GM21619 (cell line): ENCODE measurements at regions not wholly inside any gene's neighbourhood (a gene's known extent, or its start where the extent isn't known, plus 50 kb on each side); places are given as distances from the start of the nearest gene placed in this dataset.

Source experiments
- ATAC-seq: cut with Tn5 transposase; IDR thresholded peaks from one replicate; pipeline ENCODE4 v1.9.1; 2021; ENCODE audit not compliant: unreplicated experiment

DNA sequence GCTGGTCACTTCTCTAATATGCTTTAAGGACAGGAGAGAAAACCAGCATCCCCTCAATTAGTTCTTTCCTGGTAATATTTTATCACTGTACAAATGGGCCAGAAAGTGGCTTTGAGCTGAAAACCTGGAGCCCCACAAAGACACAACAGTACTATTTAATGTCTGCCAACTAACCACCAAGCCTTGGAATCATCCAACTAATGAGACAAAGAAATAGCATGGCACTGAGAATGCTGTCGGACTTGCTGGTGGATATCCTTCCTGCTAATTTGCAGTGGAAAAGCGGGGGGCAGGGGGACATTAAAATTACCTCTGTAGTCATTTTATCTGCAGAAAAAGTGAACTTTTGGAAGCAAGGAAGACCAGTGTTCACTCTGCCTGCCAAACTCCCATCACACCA is 288.5 kb downstream of the KBTBD8 start:
- ATAC-seq: no peak

DNA sequence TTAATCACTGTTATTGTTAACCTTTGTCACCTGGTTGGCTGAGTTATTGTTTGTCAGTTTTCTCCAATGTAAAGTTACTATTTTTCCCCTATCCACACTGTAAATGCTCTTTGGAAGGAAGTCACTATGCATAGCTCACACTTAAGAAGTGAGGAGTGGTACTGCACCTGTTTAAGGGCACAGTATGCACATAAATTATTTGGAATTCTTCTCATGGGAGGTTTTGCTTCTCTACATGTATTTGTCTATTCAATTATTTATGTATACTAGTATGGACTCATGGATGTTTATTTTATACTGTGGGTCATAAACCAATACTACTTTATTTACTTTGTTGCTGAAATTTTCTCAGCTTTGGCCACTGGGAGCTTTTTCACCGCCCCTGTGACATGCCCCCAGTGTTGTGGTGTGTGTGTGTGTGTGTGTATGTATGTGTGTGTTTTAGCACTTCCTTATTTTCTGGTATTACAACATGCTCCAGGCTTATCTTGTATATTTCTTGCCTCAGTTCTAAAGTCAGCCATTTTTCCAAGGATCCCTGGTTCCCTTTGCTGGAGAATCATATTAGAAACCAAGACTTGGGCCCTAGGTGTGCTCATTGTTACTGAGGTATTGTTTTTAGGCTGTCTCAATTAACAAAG is 290.5 kb downstream of the KBTBD8 start:
- no peak for ATAC-seq

DNA sequence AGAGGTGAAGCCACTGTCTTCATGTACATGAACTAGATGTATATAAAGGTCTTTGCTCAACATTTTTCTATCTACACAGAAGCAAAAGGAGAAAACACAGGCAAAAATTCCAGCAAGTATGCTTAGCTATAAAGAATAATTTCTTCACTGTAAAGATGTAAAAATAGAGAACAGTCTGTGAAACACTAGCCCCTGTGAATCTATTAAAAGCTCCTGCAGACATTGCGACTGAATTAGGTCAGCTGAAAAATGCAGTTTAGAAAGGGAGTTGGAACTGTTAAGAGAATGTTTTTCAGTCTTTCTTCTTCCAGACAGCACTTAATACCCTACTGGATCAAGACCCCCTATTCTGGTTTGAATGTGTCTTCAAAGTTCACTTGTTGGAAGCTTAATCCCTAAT is 291.5 kb downstream of the KBTBD8 start:
- no peak for ATAC-seq

DNA sequence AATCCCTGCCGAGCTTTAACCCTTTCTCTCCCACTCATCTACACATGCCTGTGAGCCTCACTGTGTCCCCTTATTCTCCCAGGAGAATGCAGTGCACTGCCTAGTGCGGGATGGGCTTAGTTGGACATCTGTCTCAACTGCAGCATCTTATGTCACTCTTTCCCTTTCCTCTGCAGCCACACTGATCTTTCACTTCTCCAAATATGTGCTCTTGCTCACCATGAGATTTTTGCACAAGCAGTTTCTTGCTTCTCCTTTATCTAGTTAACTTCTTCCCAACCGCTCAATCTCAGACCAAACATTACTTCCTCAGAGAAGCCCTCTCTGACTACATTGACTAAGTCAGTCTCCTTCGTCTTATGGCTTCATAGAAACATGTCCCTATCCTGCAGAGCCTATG is 292.3 kb downstream of the KBTBD8 start:
- ATAC-seq: no peak

DNA sequence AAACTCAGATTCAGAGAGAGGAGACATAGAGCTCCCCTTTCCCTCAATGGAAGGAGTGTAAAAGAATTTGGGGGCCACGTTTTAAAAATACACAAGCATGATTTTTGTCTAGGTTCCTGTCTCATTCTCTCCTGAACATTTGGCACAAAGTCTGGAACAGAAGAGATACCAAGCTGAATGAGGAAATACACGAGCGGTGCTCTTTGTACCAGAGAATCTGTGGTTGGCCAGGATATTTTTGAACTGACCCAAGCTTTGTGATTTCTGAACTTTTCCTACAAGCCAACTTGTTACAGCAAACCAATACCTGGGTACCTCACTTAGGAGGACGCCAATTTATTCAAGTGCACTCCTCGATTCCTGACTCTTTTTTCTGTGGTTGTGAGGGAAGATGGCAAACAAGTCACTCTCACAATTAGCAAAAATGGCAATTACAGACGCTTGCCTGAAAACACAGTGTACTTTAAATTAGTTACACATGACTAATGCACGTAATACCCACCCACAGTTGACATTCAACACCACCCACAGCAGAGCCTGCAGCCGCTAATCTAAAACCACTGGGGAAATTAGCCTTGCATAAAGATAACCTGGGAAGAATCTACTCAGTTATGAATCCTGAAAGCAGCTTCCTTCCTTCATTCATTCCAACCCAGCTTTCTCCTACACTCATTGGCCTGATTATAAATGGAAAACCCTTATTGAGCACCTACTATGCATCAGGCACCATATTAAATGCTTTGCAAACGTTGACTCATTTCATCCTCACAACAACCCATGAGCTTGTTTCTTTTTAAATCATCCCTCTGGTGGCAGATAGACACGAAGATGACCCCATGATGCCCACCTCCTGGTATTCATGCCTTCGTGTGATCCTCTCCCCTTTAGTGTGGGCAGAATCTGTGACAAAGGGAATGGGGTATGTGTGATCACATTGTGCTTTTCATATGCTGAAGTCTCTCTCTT is 293.5 kb downstream of the KBTBD8 start:
- ATAC-seq: no peak

DNA sequence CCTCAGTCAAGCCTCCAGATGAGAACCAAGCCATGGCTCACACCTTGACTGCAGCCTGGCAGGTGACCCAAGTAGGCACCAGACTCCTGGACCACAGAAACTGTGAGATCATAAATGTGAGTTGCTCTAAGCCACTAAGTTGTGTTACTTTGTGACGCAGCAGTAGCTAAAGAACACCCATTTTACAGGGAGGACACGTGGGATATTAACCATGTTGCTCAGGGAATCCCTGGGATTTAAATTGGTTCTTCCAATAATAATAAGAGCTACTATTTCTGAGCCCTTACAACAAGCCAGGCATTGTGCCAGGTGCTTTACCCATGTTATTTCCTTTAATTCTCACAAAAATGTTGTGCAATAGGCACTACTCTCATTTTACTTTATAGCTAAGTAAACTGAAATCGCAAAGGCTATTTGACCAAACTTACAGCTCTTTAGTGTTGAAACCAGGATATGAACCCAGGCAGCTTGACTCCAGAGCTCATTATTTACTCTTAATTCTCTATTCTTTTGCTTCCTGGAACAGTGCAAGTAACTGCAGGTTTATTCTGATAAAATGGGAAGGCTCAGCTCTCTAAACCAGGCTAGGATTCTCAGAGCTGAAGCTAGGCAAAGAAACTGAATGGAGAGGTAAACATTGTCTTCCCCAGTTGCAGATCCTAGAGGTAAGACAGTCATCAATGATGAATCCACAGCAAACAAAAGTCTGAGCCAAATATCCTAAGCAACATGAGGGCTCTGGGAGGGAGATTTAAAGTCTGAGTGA is 294.4 kb downstream of the KBTBD8 start:
- ATAC-seq: no peak

DNA sequence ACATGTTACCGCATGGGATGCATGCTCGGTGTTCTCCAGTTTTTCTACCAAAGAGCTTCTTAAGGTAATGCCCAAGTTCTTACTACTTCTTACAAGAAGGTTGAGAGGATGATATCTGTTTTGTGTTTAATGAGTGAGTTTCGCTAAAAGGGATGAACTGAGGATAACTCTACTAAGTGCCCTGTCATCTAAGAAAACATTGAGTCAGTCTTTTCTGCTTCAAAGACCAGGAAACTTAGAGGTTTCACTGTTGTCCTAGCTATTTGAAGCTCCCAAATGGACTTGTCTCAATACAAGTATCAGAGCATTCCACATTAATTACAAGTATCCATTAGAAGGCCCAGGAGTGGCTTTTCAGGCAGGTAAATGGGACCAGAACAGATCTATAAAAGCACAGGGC is 296.2 kb downstream of the KBTBD8 start:
- no peak for ATAC-seq

DNA sequence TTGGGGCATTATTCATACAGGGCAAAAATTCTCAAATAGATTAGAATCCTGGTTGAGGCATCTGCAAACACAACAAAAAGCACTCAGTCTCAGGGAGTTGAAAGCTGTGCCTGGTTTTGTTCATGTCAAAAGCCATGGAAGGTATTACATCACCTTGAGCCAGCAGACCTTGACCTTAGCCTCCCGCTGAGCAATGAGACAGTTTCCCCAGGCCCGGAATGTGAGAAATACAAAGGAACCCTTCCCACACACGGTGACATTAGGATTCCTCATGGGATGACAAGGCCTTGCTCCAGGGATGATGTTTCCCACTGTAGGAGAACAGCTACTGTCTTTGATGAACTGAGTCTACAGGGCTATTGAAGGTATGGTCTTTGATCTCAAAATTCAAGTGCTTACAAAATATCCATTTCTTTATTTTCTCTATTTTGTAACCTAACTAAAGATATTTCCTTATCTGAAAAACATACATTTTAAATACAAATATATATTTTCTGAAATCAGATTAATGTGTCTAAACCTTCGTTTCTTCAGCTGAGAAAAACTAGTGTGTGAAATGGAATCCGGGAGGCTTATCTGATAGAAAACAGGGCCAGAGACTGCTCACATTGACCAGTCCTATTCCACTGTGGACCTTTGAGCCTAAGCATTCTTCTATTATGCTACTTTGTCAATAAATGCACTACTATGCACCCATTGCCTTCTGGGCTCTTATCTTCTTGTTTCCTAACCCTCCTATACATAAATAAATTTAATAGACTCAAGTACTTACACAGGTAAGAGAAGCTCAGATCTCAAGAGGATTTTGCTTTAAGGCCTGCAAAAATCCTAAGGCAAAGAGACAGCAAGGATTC is 298.2 kb downstream of the KBTBD8 start:
- no peak for ATAC-seq

DNA sequence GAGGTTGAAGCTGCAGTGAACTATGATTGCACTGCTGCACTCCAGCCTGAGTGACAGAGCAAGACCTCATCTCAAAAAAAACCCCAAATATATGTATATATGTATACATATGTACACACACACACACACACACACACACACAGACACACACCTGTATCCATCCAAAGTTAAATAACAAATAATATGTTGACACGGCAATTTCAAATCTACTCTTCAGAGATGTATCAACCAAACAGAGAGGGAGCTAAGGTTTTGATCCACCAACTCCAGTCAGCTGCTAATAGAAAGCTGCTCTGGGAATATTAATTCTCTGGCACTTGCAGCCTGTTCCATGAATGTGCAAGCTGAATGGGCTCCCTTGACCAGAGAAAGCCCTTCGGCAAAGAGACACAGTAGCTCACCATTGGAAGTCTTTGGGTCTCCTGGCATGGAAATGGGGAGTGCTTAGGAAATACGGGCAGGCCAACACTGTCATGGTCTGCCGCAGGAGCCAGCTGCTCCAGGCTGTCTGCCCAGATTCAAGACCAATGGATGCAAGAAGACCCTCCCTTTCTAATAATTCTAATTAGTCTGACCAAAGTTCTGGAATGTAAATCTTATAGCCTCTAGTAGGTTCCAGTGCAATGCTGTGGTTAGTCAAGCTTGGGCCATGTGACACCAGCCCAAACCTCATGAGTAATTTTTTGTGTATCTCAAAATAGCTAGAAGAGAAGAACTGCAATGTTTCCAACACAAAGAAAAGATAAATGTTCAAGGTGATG is 299.8 kb downstream of the KBTBD8 start:
- ATAC-seq: no peak

DNA sequence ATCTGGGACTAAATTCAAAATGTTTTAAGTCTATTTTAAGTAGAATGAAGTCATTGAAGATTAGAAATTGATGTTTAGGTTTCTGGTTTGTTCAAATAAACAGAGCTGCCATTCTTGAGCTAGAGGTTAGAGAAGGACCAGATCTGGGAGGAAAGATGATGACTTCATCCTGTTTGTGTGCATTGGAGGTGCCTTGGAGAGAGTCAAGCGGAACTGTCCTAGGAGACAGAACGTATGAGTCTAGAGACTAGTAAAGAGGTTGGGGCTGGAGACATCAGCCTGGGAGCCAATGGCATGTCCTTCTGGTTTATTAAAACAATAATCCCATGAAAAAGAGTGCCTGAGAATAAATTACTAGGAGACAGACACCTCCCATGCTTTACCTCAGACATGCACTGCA is 303.4 kb downstream of the KBTBD8 start:
- no peak for ATAC-seq

DNA sequence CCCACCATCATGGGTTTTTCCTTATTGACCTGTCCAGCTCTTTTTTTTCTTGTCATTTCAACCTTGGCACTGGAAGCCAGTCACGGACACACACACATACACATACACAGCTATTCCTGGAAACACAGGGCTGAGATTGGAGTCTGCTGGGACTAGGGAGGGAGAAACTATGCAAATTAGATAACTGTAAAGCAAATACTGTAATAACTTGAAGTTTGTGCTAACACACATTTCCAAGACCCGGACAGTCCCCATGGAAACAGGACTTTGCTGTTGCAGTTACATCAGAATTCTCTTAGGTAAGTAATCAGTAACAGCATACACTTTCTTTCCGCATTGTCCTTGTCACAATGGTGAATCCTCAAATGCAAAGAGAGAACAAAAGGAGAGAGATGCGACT is 304.4 kb downstream of the KBTBD8 start:
- no peak for ATAC-seq

DNA sequence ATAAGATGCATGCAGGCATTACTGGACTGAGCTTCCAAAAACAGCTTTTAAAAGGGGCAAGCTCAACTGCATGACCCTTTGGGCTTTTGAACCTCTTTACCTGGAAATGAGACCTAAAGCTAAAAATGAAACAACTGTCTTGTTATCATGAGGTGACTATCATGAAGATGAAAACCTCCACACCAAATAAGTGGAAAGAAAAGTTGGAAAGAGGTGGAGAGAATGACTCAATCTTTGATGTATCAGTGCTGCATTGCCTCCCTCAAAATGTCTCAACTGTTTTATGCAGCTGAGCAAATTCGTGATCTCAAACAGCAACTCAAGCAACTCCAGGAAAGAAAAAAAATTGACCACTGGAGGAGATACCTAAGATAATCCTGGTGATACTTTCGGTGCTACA is 307.1 kb downstream of the KBTBD8 start:
- ATAC-seq: no peak

DNA sequence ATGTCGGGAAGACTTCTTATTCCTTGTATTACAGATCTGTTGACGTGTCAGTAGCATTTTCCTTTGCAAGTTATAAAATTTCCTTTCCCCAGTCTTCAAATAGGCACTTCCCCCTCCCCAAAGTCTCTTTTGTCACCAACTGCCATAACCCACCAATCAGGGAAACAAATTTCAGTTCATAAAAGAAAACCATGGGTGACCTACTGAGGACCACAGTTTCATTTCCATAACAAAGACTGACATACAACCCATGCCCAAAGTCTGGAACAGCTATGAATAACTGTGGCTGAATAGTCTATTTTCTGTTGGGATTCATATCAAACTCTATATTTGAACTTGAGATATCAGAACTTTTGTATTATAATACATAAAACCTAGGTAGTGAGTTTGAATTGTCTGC is 307.8 kb downstream of the KBTBD8 start:
- no peak for ATAC-seq

DNA sequence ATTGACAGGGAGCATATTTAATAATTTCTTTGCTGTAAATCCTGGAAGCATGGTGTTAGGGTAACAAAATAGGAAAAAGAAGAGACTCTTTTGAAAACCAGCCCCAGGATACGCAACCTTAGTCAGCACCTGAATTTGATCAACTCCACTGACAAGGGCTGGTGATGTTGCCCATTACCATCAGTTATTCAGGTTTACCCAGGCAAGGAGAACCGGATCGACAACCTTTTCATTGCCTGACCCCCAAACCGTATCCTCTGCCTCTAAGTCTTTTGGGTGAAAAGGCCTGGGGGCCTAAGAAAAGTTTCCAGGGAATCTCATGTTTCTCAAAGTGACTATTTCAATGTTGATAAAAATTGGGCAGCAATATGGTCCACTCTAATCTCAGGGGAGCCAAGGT is 313.3 kb downstream of the KBTBD8 start:
- ATAC-seq: no peak

DNA sequence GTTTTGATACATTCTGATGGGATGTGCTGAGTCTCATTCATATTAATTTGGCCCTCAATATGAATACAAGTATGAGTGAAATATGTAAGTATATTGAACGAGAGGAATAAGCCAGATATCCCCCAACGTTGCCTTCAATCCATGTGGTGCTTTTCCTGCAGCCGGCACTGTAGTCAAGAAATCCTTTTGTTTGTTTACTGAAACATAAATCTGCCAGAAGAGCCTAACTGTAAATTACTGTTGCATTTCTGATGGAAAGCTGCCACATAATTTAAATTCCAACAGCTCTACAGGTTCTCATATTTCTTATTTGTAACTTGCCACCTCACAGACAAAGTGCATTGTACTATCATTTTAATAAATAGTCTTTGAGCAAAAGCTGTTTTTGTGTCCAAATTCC is 314.0 kb downstream of the KBTBD8 start:
- no peak for ATAC-seq

DNA sequence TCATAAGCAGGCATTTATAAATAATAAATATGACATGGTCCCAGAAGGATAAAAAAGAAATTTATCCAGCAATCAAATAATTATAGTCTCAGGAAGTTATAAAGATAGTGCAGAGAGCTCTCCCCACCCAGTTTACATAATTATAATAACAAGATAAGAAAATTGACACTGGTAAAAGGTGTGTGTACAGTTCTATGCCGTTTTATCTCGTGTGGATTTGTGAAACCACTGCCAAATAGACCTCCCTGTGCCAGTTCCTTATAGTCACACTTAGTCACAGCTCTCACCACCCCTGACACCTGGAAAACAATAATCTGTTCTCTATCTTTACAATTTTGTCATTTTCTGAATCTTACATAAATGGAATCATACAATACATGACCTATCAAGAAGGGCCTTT is 320.1 kb downstream of the KBTBD8 start:
- ATAC-seq: no peak

DNA sequence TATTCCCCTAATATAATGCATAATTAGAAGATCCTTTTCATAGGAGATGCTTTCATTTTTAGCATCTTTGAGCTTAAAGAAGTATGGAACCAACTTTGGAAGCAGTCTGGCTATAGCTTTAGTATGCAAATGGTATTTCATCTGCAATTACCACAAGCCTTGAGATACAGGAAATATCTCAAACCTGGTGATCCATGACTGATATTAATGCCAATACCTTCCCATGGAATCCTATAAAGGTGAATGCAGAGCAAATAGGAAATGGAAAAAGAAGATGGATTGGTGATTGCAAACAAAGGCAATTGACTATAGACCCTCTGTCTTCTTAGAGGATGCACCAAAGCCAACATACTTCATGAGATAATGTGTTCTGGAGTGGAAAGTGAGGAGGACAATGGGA is 326.4 kb downstream of the KBTBD8 start:
- no peak for ATAC-seq
